Liver (tissue), 8 donors: ENCODE measurements at regions not wholly inside any gene's neighbourhood (a gene's known extent, or its start where the extent isn't known, plus 50 kb on each side); places are given as distances from the start of the nearest gene placed in this dataset.

ENCODE experiments used
- DNase-seq: peaks from one replicate; pipeline ENCODE4 v3.0.0-alpha.2; 2017; ENCODE audit warnings: low spot score
- H3K27ac ChIP-seq, 2 donors: one replicate each; pipeline ENCODE4 v1.7.0; 2013; ENCODE audit warnings: inconsistent platforms in 2 of 2, low read length in 2 of 2, control low read depth in 1 of 2, low read depth in 1 of 2, mild to moderate bottlenecking in 1 of 2
- H3K27me3 ChIP-seq, 4 donors: one replicate each; pipeline versions ENCODE4 v1.6.1 to v1.7.0; 2013; ENCODE audit warnings: low read length in 3 of 4, inconsistent platforms in 1 of 4, mild to moderate bottlenecking in 1 of 4, moderate library complexity in 1 of 4; ENCODE audit not compliant: control insufficient read depth in 4 of 4, insufficient read depth in 4 of 4
- H3K36me3 ChIP-seq, 4 donors: one replicate each; pipeline versions ENCODE4 v1.6.1 to v1.7.0; 2013; ENCODE audit warnings: low read length in 3 of 4, mild to moderate bottlenecking in 3 of 4, low read depth in 1 of 4, moderate library complexity in 1 of 4; ENCODE audit not compliant: control insufficient read depth in 4 of 4, insufficient read depth in 3 of 4
- H3K4me1 ChIP-seq, 4 donors: one replicate each; pipeline versions ENCODE4 v1.6.1 to v1.7.0; 2013; ENCODE audit warnings: low read length in 3 of 4, mild to moderate bottlenecking in 3 of 4, moderate library complexity in 1 of 4; ENCODE audit not compliant: control insufficient read depth in 4 of 4, insufficient read depth in 4 of 4
- H3K4me3 ChIP-seq, 3 donors: one replicate each; pipeline versions ENCODE4 v1.6.1 to v1.7.0; 2013; ENCODE audit warnings: low read length in 3 of 3, control low read depth in 1 of 3, low read depth in 1 of 3, mild to moderate bottlenecking in 1 of 3
- H3K9ac ChIP-seq, 2 donors: one replicate each; pipeline ENCODE4 v1.7.0; 2013; ENCODE audit warnings: low read length in 2 of 2, mild to moderate bottlenecking in 2 of 2, moderate library complexity in 2 of 2, control low read depth in 1 of 2, low read depth in 1 of 2
- H3K9me3 ChIP-seq, 4 donors: one replicate each; pipeline versions ENCODE4 v1.6.1 to v1.7.0; 2013; ENCODE audit warnings: low read length in 3 of 4; ENCODE audit not compliant: control insufficient read depth in 4 of 4
- EGR1 ChIP-seq, 2 donors: IDR thresholded peaks; 2 replicates each; pipeline ENCODE4 v1.6.1; 2016 to 2018; ENCODE audit warnings: antibody characterized with exemption in 2 of 2, low read depth in 2 of 2
- FOXA1 ChIP-seq: IDR thresholded peaks from 2 replicates; pipeline ENCODE4 v1.6.1; 2016; ENCODE audit warnings: antibody characterized with exemption
- FOXA2 ChIP-seq: IDR thresholded peaks from 2 replicates; pipeline ENCODE4 v1.6.1; 2016; ENCODE audit warnings: antibody characterized with exemption
- GABPA ChIP-seq, 2 donors: IDR thresholded peaks in 1 of 2; conservative IDR thresholded peaks in 1 of 2; 2 replicates each; pipeline ENCODE4 v1.6.1; 2016; ENCODE audit warnings: antibody characterized with exemption in 2 of 2, mild to moderate bottlenecking in 1 of 2, moderate library complexity in 1 of 2
- HNF4A ChIP-seq, 2 donors: conservative IDR thresholded peaks; 2 replicates each; pipeline ENCODE4 v1.6.1; 2016; ENCODE audit warnings: antibody characterized with exemption in 2 of 2, mild to moderate bottlenecking in 2 of 2
- HNF4G ChIP-seq: IDR thresholded peaks from 2 replicates; pipeline ENCODE4 v1.6.1; 2016; ENCODE audit warnings: antibody characterized with exemption
- JUND ChIP-seq, 2 donors: IDR thresholded peaks; 2 replicates each; pipeline ENCODE4 v1.6.1; 2016; ENCODE audit warnings: antibody characterized with exemption in 2 of 2
- NR2F2 ChIP-seq: IDR thresholded peaks from 2 replicates; pipeline ENCODE4 v1.6.1; 2016; ENCODE audit warnings: antibody characterized with exemption
- RAD21 ChIP-seq, 2 donors: IDR thresholded peaks; 2 replicates each; pipeline ENCODE4 v1.6.1; 2016; ENCODE audit warnings: antibody characterized with exemption in 2 of 2, mild to moderate bottlenecking in 2 of 2
- RXRA ChIP-seq, 2 donors: IDR thresholded peaks; 2 replicates each; pipeline ENCODE4 v1.6.1; 2017 to 2018; ENCODE audit warnings: antibody characterized with exemption in 2 of 2, mild to moderate bottlenecking in 1 of 2
- SP1 ChIP-seq: IDR thresholded peaks from 2 replicates; pipeline ENCODE4 v1.6.1; 2018; ENCODE audit warnings: antibody characterized with exemption, mild to moderate bottlenecking
- TAF1 ChIP-seq: conservative IDR thresholded peaks from 2 replicates; pipeline ENCODE4 v1.6.1; 2016; ENCODE audit warnings: antibody characterized with exemption, mild to moderate bottlenecking
- YY1 ChIP-seq: IDR thresholded peaks from 2 replicates; pipeline ENCODE4 v1.6.1; 2016; ENCODE audit warnings: antibody characterized with exemption, mild to moderate bottlenecking
- WGBS: extraction: QIAGEN DNeasy Blood & Tissue Kit; methylation state at CpG from one replicate; pipeline ENCODE4 v1.1.7; 2013; 5-methylcytosine and 5-hydroxymethylcytosine counted together
- TF ChIP-seq, protein P1 (sequence below): IDR thresholded peaks from 2 replicates; pipeline ENCODE4 v1.6.1; 2016; ENCODE audit warnings: antibody characterized with exemption
- TF ChIP-seq, protein P2 (sequence below): fragments of 150-350 bp; IDR thresholded peaks from 2 replicates; pipeline ENCODE4 v1.5.1; 2017; ENCODE audit warnings: improper control_type of control experiment, low read depth, low read length; ENCODE audit not compliant: missing input control
- TF ChIP-seq, protein P3 (sequence below): IDR thresholded peaks from 2 replicates; pipeline ENCODE4 v1.6.1; 2016; ENCODE audit warnings: antibody characterized with exemption
- TF ChIP-seq, protein P4 (sequence below): IDR thresholded peaks from 2 replicates; pipeline ENCODE4 v1.6.1; 2016; ENCODE audit warnings: antibody characterized with exemption, mild to moderate bottlenecking
- TF ChIP-seq, protein P5 (sequence below): IDR thresholded peaks from 2 replicates; pipeline ENCODE4 v1.6.1; 2016; ENCODE audit warnings: antibody characterized with exemption
- donor health status: healthy.
- donor health status: healthy.
- donor health status: healthy.
- donor health status: healthy.
- donor health status: healthy.

DNA sequence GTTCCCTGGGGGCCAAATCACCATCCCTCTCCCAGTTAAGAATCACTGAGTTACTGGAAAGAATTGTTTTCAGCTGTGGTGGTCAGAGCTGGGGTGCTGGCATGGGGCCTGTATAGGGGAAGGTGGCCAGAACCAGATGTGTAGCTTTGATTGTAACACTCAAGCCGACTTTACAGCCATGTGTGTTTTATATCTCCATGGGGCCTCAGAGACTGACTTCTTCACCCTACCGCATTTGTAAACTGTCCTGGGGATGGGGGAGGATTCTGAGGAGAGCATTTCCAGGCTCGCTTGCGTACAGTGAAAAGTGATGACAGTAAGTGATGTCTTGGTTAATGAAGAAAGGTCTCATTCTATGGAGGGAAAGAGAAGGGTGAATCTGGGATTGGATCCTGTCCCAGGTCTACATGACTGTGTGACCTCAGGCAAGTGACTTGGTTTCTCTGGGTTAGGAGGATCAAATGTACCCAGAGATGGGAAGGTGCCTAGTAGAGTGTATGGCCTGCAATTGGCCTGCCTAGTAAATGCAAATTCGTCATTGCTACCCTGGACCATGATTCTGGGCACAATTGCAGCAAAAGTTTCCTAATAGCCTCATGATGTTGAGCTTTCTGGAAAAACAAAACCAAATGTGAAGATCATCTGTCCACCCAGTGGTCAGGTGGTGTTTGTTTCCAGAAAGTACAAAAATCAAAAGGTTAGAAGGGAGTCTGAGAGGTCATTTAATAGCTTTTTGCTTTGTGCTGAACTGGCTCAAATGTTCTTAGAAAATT lies 49.7 kb upstream of the RCC2 start:
- Histone ChIP-seq H3K36me3 (no peaks in the 10 kb centered on the region), H3K9me3 (no peaks in the 10 kb centered on the region), H3K4me3 (no peak overlapping the region), H3K27me3 (no peaks in the 10 kb centered on the region), H3K27ac (peak overlapping the region; percentile 88 to 98), H3K4me1 (peaks cover 0 to 10% (median 6%) of the 10 kb centered on the region in 4 donors), H3K9ac (peak overlapping the region in 1 of 2 donors; percentile 69)
- DNase-seq: no peak
- TF ChIP-seq FOXA1 (no peak), RXRA (IDR thresholded peaks at IDR 0.05) (peak; percentile 66 to 91), NR2F2 (no peak), YY1 (peak; percentile 63), EGR1 (IDR thresholded peaks at IDR 0.05; ENCODE audit: low read depth in 2 of 2) (peak in 1 of 2 donors; percentile 13), RAD21 (IDR thresholded peaks at IDR 0.05) (peak; percentile 18 to 66), HNF4A (conservative IDR thresholded peaks at IDR 0.05) (peak; percentile 75 to 86), SP1 (peak; percentile 47), JUND (IDR thresholded peaks at IDR 0.05) (peak in 1 of 2 donors; percentile 70), GABPA (IDR thresholded peaks at IDR 0.05 in 1 of 2, conservative IDR thresholded peaks at IDR 0.05 in 1 of 2) (no peak), TAF1 (no peak), FOXA2 (peak; percentile 37), HNF4G (no peak)
- TF ChIP-seq, protein P1, sequence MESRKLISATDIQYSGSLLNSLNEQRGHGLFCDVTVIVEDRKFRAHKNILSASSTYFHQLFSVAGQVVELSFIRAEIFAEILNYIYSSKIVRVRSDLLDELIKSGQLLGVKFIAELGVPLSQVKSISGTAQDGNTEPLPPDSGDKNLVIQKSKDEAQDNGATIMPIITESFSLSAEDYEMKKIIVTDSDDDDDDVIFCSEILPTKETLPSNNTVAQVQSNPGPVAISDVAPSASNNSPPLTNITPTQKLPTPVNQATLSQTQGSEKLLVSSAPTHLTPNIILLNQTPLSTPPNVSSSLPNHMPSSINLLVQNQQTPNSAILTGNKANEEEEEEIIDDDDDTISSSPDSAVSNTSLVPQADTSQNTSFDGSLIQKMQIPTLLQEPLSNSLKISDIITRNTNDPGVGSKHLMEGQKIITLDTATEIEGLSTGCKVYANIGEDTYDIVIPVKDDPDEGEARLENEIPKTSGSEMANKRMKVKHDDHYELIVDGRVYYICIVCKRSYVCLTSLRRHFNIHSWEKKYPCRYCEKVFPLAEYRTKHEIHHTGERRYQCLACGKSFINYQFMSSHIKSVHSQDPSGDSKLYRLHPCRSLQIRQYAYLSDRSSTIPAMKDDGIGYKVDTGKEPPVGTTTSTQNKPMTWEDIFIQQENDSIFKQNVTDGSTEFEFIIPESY: peak; percentile 53
- TF ChIP-seq, protein P2, sequence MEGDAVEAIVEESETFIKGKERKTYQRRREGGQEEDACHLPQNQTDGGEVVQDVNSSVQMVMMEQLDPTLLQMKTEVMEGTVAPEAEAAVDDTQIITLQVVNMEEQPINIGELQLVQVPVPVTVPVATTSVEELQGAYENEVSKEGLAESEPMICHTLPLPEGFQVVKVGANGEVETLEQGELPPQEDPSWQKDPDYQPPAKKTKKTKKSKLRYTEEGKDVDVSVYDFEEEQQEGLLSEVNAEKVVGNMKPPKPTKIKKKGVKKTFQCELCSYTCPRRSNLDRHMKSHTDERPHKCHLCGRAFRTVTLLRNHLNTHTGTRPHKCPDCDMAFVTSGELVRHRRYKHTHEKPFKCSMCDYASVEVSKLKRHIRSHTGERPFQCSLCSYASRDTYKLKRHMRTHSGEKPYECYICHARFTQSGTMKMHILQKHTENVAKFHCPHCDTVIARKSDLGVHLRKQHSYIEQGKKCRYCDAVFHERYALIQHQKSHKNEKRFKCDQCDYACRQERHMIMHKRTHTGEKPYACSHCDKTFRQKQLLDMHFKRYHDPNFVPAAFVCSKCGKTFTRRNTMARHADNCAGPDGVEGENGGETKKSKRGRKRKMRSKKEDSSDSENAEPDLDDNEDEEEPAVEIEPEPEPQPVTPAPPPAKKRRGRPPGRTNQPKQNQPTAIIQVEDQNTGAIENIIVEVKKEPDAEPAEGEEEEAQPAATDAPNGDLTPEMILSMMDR: no peak
- TF ChIP-seq, protein P3, sequence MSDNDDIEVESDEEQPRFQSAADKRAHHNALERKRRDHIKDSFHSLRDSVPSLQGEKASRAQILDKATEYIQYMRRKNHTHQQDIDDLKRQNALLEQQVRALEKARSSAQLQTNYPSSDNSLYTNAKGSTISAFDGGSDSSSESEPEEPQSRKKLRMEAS: peak; percentile 71
- TF ChIP-seq, protein P4, sequence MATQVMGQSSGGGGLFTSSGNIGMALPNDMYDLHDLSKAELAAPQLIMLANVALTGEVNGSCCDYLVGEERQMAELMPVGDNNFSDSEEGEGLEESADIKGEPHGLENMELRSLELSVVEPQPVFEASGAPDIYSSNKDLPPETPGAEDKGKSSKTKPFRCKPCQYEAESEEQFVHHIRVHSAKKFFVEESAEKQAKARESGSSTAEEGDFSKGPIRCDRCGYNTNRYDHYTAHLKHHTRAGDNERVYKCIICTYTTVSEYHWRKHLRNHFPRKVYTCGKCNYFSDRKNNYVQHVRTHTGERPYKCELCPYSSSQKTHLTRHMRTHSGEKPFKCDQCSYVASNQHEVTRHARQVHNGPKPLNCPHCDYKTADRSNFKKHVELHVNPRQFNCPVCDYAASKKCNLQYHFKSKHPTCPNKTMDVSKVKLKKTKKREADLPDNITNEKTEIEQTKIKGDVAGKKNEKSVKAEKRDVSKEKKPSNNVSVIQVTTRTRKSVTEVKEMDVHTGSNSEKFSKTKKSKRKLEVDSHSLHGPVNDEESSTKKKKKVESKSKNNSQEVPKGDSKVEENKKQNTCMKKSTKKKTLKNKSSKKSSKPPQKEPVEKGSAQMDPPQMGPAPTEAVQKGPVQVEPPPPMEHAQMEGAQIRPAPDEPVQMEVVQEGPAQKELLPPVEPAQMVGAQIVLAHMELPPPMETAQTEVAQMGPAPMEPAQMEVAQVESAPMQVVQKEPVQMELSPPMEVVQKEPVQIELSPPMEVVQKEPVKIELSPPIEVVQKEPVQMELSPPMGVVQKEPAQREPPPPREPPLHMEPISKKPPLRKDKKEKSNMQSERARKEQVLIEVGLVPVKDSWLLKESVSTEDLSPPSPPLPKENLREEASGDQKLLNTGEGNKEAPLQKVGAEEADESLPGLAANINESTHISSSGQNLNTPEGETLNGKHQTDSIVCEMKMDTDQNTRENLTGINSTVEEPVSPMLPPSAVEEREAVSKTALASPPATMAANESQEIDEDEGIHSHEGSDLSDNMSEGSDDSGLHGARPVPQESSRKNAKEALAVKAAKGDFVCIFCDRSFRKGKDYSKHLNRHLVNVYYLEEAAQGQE: peak; percentile 55
- TF ChIP-seq, protein P5, sequence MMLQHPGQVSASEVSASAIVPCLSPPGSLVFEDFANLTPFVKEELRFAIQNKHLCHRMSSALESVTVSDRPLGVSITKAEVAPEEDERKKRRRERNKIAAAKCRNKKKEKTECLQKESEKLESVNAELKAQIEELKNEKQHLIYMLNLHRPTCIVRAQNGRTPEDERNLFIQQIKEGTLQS: peak; percentile 21
- 69% methylated on average over 5 of the region's 5 CpGs for WGBS
